MM.1S (cell line): ENCODE measurements at regions not wholly inside any gene's neighbourhood (a gene's known extent, or its start where the extent isn't known, plus 50 kb on each side); places are given as distances from the start of the nearest gene placed in this dataset.

ENCODE experiments used
- EZH2 ChIP-seq: fragments of 300-600 bp; sonication (generic); optimal IDR thresholded peaks from 2 replicates; pipeline ENCODE3; 2017; ENCODE audit warnings: low read depth, mild to moderate bottlenecking, antibody characterized with exemption, low read length, mixed read lengths
- TF ChIP-seq, protein P1 (sequence below): fragments of 300-600 bp; sonication (generic); IDR thresholded peaks from 2 replicates; pipeline ENCODE4 v1.5.1; 2016; ENCODE audit warnings: antibody characterized with exemption, low read length, mixed read lengths

DNA sequence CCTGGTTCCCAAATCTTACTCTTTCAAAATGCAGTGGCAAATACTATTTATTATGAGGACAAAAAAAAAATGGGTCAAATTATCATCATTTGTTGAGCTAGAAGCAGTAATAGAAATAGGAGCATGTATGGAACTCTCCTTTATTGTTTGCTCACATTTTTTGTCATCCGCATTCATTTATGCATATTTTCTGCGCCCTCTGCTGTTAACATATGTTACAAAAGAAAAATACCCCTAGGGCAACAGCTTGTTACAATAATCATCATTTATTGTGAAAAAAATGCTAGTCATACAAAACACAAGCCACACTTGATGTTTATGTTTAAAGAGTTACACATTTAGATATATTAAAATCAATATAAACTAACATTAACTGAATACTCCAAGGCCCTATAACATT lies 328.2 kb downstream of the TUSC1 start:
- no peak for TF ChIP-seq EZH2
- TF ChIP-seq, protein P1, sequence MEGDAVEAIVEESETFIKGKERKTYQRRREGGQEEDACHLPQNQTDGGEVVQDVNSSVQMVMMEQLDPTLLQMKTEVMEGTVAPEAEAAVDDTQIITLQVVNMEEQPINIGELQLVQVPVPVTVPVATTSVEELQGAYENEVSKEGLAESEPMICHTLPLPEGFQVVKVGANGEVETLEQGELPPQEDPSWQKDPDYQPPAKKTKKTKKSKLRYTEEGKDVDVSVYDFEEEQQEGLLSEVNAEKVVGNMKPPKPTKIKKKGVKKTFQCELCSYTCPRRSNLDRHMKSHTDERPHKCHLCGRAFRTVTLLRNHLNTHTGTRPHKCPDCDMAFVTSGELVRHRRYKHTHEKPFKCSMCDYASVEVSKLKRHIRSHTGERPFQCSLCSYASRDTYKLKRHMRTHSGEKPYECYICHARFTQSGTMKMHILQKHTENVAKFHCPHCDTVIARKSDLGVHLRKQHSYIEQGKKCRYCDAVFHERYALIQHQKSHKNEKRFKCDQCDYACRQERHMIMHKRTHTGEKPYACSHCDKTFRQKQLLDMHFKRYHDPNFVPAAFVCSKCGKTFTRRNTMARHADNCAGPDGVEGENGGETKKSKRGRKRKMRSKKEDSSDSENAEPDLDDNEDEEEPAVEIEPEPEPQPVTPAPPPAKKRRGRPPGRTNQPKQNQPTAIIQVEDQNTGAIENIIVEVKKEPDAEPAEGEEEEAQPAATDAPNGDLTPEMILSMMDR = no peak; the same call in 1 of the 2 replicates
